HepG2 (cell line): ENCODE measurements at regions not wholly inside any gene's neighbourhood (a gene's known extent, or its start where the extent isn't known, plus 50 kb on each side); places are given as distances from the start of the nearest gene placed in this dataset.

Source experiments
- ATAC-seq: fragments of 200-7000 bp; cut with Tn5 transposase; 3 replicates; pipeline ENCODE4 v1.9.1; 2020; ENCODE audit warnings: mild to moderate bottlenecking, moderate library complexity
- BruUV-seq: library from RNA; stranded (reverse); fragments of 400-500 nt; replicated peaks from 2 replicates; lab custom pipeline; 2021; lab: Mats Ljungman, UMichigan
- CTCF ChIA-PET: fragments of 300-600 bp; formaldehyde crosslinking; extraction: SDS; loops from one replicate; lab custom pipeline; 2021; ENCODE audit warnings: low total read pairs, inconsistent platforms, low intra/inter-chr PET ratio; lab: Yijun Ruan, JAX
- POLR2A ChIA-PET: fragments of 350-600 bp; sonication (Branson Sonifier 250); formaldehyde crosslinking; loops from one replicate; lab custom pipeline; 2020; ENCODE audit warnings: antibody characterized with exemption, inconsistent platforms; lab: Yijun Ruan, JAX
- DNase-seq: peaks from one replicate; pipeline ENCODE4 v3.0.0-alpha.2; 2015; ENCODE audit warnings: low spot score
- FAIRE-seq: peaks from 3 replicates; lab custom pipeline; 2011; peaks lifted over from hg19 to GRCh38; lab: Jason Lieb, UNC
- H2AFZ ChIP-seq: one replicate; pipeline ENCODE4 v1.6.1; 2011; ENCODE audit warnings: low read length, inconsistent platforms
- H3K27ac ChIP-seq: fragments of 300-600 bp; 3 replicates; pipeline ENCODE4 v1.8.0; 2011; ENCODE audit warnings: mixed run types, mild to moderate bottlenecking, mixed read lengths, low read length, inconsistent platforms; ENCODE audit not compliant: insufficient read depth; ENCODE audit errors: extremely low read length
- H3K27me3 ChIP-seq, 2 experiments: fragments of 200-600 bp in 1 of 2; 2 replicates in 1 of 2; 3 replicates in 1 of 2; pipeline versions ENCODE4 v1.6.0 to v1.8.0; 2011; ENCODE audit warnings: low read length in 2 of 2, mild to moderate bottlenecking in 2 of 2, moderate library complexity in 2 of 2, inconsistent platforms in 1 of 2; ENCODE audit not compliant: insufficient read depth in 2 of 2, control insufficient read depth in 1 of 2
- H3K36me3 ChIP-seq, 2 experiments: fragments of 200-600 bp in 1 of 2; replicated peaks in 1 of 2; 2 replicates in 1 of 2; 3 replicates in 1 of 2; pipeline versions ENCODE4 v1.5.1 to v1.8.0; 2011; ENCODE audit warnings: low read length in 2 of 2, inconsistent platforms in 1 of 2; ENCODE audit not compliant: insufficient read depth in 2 of 2, control insufficient read depth in 1 of 2
- H3K4me1 ChIP-seq: 2 replicates; pipeline ENCODE4 v1.5.1; 2012; ENCODE audit warnings: low read length, inconsistent platforms; ENCODE audit not compliant: insufficient read depth
- H3K4me2 ChIP-seq: 2 replicates; pipeline ENCODE4 v1.6.0; 2011; ENCODE audit warnings: low read depth, low read length, inconsistent platforms
- H3K4me3 ChIP-seq, 3 experiments: fragments of 200-600 bp in 1 of 3; sonication (generic), shearing (Covaris generic) in 1 of 3; replicated peaks in 1 of 3; 2 replicates each; pipeline ENCODE4 v1.5.1; 2011 to 2016; ENCODE audit warnings: low read length in 3 of 3, inconsistent platforms in 2 of 3, low read depth in 2 of 3, mild to moderate bottlenecking in 2 of 3, control low read depth in 1 of 3, mixed read lengths in 1 of 3; ENCODE audit not compliant: insufficient read depth in 1 of 3
- H3K79me2 ChIP-seq: one replicate; pipeline ENCODE4 v1.6.1; 2011; ENCODE audit warnings: low read length, inconsistent platforms; ENCODE audit not compliant: insufficient read depth
- H3K9ac ChIP-seq: 2 replicates; pipeline ENCODE4 v1.6.0; 2011; ENCODE audit warnings: mild to moderate bottlenecking, low read depth, low read length, inconsistent platforms; ENCODE audit not compliant: insufficient read depth
- H3K9me3 ChIP-seq: 2 replicates; pipeline ENCODE4 v1.5.1; 2012; ENCODE audit warnings: mild to moderate bottlenecking, low read length
- H4K20me1 ChIP-seq: 2 replicates; pipeline ENCODE4 v1.6.0; 2011; ENCODE audit warnings: inconsistent platforms, mild to moderate bottlenecking, low read length, moderate library complexity; ENCODE audit not compliant: insufficient read depth
- EP300 ChIP-seq, 3 experiments: sonication (generic) in 1 of 3; formaldehyde crosslinking in 1 of 3; IDR thresholded peaks; 2 replicates each; pipeline versions ENCODE4 v1.5.1 to v1.6.1; 2011 to 2020; ENCODE audit warnings: low read depth in 2 of 3, low read length in 2 of 3, borderline replicate concordance in 1 of 3, improper control_type of control experiment in 1 of 3, mild to moderate bottlenecking in 1 of 3, missing genetic modification reagents in 1 of 3, moderate library complexity in 1 of 3
- NCOA5 ChIP-seq: sonication (generic); formaldehyde crosslinking; IDR thresholded peaks from 2 replicates; pipeline ENCODE4 v1.4.0; 2020; ENCODE audit warnings: missing genetic modification reagents
- NFE2 ChIP-seq: sonication (generic); formaldehyde crosslinking; IDR thresholded peaks from 2 replicates; pipeline ENCODE4 v1.4.0; 2020; ENCODE audit warnings: missing genetic modification reagents
- NONO ChIP-seq, 2 experiments: fragments of 450-650 bp in 1 of 2; sonication (generic) in 1 of 2; formaldehyde crosslinking in 1 of 2; IDR thresholded peaks in 1 of 2; conservative IDR thresholded peaks in 1 of 2; 2 replicates each; pipeline versions ENCODE4 v1.6.1 to v1.8.0; 2017 to 2022; ENCODE audit warnings: mild to moderate bottlenecking in 1 of 2, missing genetic modification reagents in 1 of 2, moderate library complexity in 1 of 2
- PHF5A ChIP-seq: IDR thresholded peaks from one replicate; pipeline ENCODE4 v1.6.1; 2018; ENCODE audit warnings: low read depth, missing genetic modification reagents; ENCODE audit not compliant: unreplicated experiment
- PITX1 ChIP-seq: sonication (generic); formaldehyde crosslinking; IDR thresholded peaks from 2 replicates; pipeline ENCODE4 v1.5.1; 2020; ENCODE audit warnings: mild to moderate bottlenecking, missing genetic modification reagents
- RORA ChIP-seq: sonication (generic); formaldehyde crosslinking; IDR thresholded peaks from 2 replicates; pipeline ENCODE4 v1.5.0; 2020; ENCODE audit warnings: mild to moderate bottlenecking, missing genetic modification reagents, moderate library complexity
- SOX13 ChIP-seq, 3 experiments: fragments of 450-650 bp in 1 of 3; sonication (generic) in 1 of 3; formaldehyde crosslinking in 1 of 3; IDR thresholded peaks in 2 of 3; conservative IDR thresholded peaks in 1 of 3; 2 replicates each; pipeline versions ENCODE4 v1.5.0 to v1.6.1; 2016 to 2020; ENCODE audit warnings: antibody characterized with exemption in 1 of 3, mild to moderate bottlenecking in 1 of 3, missing compliant biosample characterization in 1 of 3, missing genetic modification reagents in 1 of 3, moderate library complexity in 1 of 3
- TSC22D2 ChIP-seq: sonication (generic); formaldehyde crosslinking; IDR thresholded peaks from 2 replicates; pipeline ENCODE4 v1.5.1; 2020; ENCODE audit warnings: missing genetic modification reagents, mild to moderate bottlenecking, borderline replicate concordance
- ZMYM4 ChIP-seq: sonication (generic); formaldehyde crosslinking; IDR thresholded peaks from 2 replicates; pipeline ENCODE4 v1.8.1; 2023; ENCODE audit warnings: mild to moderate bottlenecking, missing genetic modification reagents
- ZNF17 ChIP-seq: sonication (generic); formaldehyde crosslinking; IDR thresholded peaks from 2 replicates; pipeline ENCODE4 v1.5.0; 2020; ENCODE audit warnings: mild to moderate bottlenecking, missing genetic modification reagents
- ZNF670 ChIP-seq: sonication (generic); formaldehyde crosslinking; IDR thresholded peaks from 2 replicates; pipeline ENCODE4 v1.8.0; 2022; ENCODE audit warnings: mild to moderate bottlenecking, missing genetic modification reagents, borderline replicate concordance
- WGBS: methylation state at CpG from one replicate; pipeline ENCODE4 v1.1.6; 2017; ENCODE audit warnings: low lambda C conversion rate; 5-methylcytosine and 5-hydroxymethylcytosine counted together
- in situ Hi-C: cut with HindIII; loops from 2 replicates; pipeline ENCODE4 v1.10.0; 2017; ENCODE audit warnings: low pct_unique_long_range_greater_than_20kb; ENCODE audit not compliant: extremely low pct_ligation_motif_present
- intact Hi-C: fragments of 100-400 bp; cut with micrococcal nuclease; formaldehyde crosslinking; loops from one replicate; pipeline ENCODE4 v1.10.0; 2022; ENCODE audit not compliant: unreplicated experiment
- TF ChIP-seq, protein P1 (sequence below): IDR thresholded peaks from 2 replicates; pipeline ENCODE4 v1.6.1; 2018; ENCODE audit warnings: missing genetic modification reagents, mild to moderate bottlenecking, missing compliant biosample characterization
- TF ChIP-seq, protein P2 (sequence below): sonication (generic); formaldehyde crosslinking; IDR thresholded peaks from 2 replicates; pipeline ENCODE4 v1.5.1; 2020; ENCODE audit warnings: mild to moderate bottlenecking, missing genetic modification reagents, moderate library complexity

- TF ChIP-seq NONO (IDR thresholded peaks at IDR 0.05) (no peak), NONO (CRISPR knock-in tag; conservative IDR thresholded peaks at IDR 0.05) (no peak), NCOA5 (CRISPR knock-in tag) (no peak), PITX1 (no peak), ZNF670 (CRISPR knock-in tag) (no peak)
Measured at GRCh38 chr18:41771973-41772372, 183.1 kb upstream of the PIK3C3 start (continued).

- Histone ChIP-seq H3K27me3 (no peaks in the 10 kb centered on the region), H3K36me3 (no peaks in the 10 kb centered on the region), H3K4me1 (no peaks in the 10 kb centered on the region), H3K9me3 (no peaks in the 10 kb centered on the region), H3K9ac (no peak overlapping the region), H3K79me2 (no peaks in the 10 kb centered on the region), H2AFZ (no peak overlapping the region), H4K20me1 (no peaks in the 10 kb centered on the region), H3K4me2 (no peak overlapping the region), H3K4me3 (no peak overlapping the region), H3K27ac (no peak overlapping the region)
- ChIA-PET CTCF (no interaction called here), POLR2A (no interaction called here)
- DNase-seq (no peak), ATAC-seq (no peak), FAIRE-seq (no peak)
- in situ Hi-C loops (loop anchor here (10.0 kb wide), 1 partner anchor 136 kb away; no protein-coding TSS in a partner anchor), intact Hi-C loops (no loop called here)
- BruUV-seq = no TSS peak
- 7% methylated on average over 1 of the region's 1 CpG for WGBS
- TF ChIP-seq ZNF17 (CRISPR knock-in tag) = no peak
- no peak for TF ChIP-seq ZMYM4 (CRISPR knock-in tag)
- TF ChIP-seq RORA (CRISPR knock-in tag) = no peak
- TF ChIP-seq NFE2 (CRISPR knock-in tag) = no peak
- no peak for TF ChIP-seq PHF5A (CRISPR knock-in tag)
- TF ChIP-seq, protein P1, sequence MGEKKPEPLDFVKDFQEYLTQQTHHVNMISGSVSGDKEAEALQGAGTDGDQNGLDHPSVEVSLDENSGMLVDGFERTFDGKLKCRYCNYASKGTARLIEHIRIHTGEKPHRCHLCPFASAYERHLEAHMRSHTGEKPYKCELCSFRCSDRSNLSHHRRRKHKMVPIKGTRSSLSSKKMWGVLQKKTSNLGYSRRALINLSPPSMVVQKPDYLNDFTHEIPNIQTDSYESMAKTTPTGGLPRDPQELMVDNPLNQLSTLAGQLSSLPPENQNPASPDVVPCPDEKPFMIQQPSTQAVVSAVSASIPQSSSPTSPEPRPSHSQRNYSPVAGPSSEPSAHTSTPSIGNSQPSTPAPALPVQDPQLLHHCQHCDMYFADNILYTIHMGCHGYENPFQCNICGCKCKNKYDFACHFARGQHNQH (CRISPR knock-in tag) = no peak
- no peak for TF ChIP-seq EP300 (IDR thresholded peaks at IDR 0.05; ENCODE audit: low read depth in 2 of 2, low read length in 2 of 2)
- TF ChIP-seq EP300 (CRISPR knock-in tag; IDR thresholded peaks at IDR 0.05; ENCODE audit: borderline replicate concordance) = no peak
- TF ChIP-seq, protein P2, sequence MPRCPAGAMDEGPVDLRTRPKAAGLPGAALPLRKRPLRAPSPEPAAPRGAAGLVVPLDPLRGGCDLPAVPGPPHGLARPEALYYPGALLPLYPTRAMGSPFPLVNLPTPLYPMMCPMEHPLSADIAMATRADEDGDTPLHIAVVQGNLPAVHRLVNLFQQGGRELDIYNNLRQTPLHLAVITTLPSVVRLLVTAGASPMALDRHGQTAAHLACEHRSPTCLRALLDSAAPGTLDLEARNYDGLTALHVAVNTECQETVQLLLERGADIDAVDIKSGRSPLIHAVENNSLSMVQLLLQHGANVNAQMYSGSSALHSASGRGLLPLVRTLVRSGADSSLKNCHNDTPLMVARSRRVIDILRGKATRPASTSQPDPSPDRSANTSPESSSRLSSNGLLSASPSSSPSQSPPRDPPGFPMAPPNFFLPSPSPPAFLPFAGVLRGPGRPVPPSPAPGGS (CRISPR knock-in tag) = no peak
- no peak for TF ChIP-seq SOX13 (IDR thresholded peaks at IDR 0.05)
- TF ChIP-seq SOX13 (CRISPR knock-in tag; conservative IDR thresholded peaks at IDR 0.05 in 1 of 2, IDR thresholded peaks at IDR 0.05 in 1 of 2) = no peak
- no peak for TF ChIP-seq TSC22D2 (CRISPR knock-in tag)
Measured at GRCh38 chr18:41769265-41769664, 185.8 kb upstream of the PIK3C3 start.
